GM23248 (cell line): ENCODE measurements at regions not wholly inside any gene's neighbourhood (a gene's known extent, or its start where the extent isn't known, plus 50 kb on each side); places are given as distances from the start of the nearest gene placed in this dataset.

Experiments
- EZH2 ChIP-seq: fragments of 200-600 bp; sonication (generic); IDR thresholded peaks from 2 replicates; pipeline ENCODE4 v1.6.1; 2018; ENCODE audit warnings: antibody characterized with exemption, mild to moderate bottlenecking; ENCODE audit not compliant: insufficient read depth, poor library complexity, severe bottlenecking
- EZH2phosphoT487 ChIP-seq: fragments of 200-600 bp; sonication (generic); IDR thresholded peaks from 2 replicates; pipeline ENCODE4 v1.6.1; 2018; ENCODE audit warnings: antibody characterized with exemption, moderate library complexity, mild to moderate bottlenecking, low read depth; ENCODE audit not compliant: insufficient read depth

DNA sequence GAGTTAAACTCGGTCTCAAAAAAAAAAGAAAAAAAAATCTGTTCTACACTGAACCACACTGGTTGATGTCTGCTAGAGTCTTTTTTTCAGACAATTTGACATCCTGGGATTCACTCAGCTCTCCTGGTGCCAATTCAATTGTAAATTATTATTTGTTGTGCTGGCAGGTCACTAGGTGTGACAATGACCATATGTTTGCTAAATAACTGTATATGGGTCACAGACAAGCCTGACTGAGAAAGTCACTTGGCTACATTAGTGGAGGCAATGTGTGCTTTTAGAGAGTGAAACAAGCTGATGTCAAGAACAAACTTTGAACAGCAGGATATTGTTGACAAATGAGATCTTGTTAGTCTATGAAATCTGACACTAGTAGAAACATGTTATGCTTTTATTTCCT lies 1379.1 kb downstream of the ZPLD1 start:
- no peak for TF ChIP-seq EZH2
- TF ChIP-seq EZH2phosphoT487, result no peak
